Suprapubic skin (tissue), 3 donors: ENCODE measurements at regions not wholly inside any gene's neighbourhood (a gene's known extent, or its start where the extent isn't known, plus 50 kb on each side); places are given as distances from the start of the nearest gene placed in this dataset.

Source experiments
- CTCF ChIP-seq, 2 donors: fragments of 200-600 bp in 1 of 2; fragments of 450-650 bp in 1 of 2; sonication (generic) in 1 of 2; IDR thresholded peaks; one replicate each; pipeline ENCODE4 v1.5.1; 2016 to 2019; ENCODE audit warnings: antibody characterized with exemption in 2 of 2, mild to moderate bottlenecking in 1 of 2, moderate library complexity in 1 of 2
- EP300 ChIP-seq: sonication (generic); formaldehyde crosslinking; IDR thresholded peaks from one replicate; pipeline ENCODE4 v1.6.1; 2017; ENCODE audit warnings: antibody characterized with exemption

- TF ChIP-seq CTCF (IDR thresholded peaks at IDR 0.05) (no peak), EP300 (no peak)
Observed at GRCh38 chr3:44117736-44118135, 124.0 kb upstream of the TOPAZ1 start.
